Inflammatory macrophage treated with lipopolysaccharide for 1 hour (primary cell): ENCODE measurements at regions not wholly inside any gene's neighbourhood (a gene's known extent, or its start where the extent isn't known, plus 50 kb on each side); places are given as distances from the start of the nearest gene placed in this dataset.
A peak's percentile ranks its signal among the peaks of the same experiment; 100 is the strongest.

Experiments used
- DNase-seq, 2 donors: peaks; one replicate each; pipeline ENCODE4 v3.0.0-alpha.2; 2020 to 2022

DNA sequence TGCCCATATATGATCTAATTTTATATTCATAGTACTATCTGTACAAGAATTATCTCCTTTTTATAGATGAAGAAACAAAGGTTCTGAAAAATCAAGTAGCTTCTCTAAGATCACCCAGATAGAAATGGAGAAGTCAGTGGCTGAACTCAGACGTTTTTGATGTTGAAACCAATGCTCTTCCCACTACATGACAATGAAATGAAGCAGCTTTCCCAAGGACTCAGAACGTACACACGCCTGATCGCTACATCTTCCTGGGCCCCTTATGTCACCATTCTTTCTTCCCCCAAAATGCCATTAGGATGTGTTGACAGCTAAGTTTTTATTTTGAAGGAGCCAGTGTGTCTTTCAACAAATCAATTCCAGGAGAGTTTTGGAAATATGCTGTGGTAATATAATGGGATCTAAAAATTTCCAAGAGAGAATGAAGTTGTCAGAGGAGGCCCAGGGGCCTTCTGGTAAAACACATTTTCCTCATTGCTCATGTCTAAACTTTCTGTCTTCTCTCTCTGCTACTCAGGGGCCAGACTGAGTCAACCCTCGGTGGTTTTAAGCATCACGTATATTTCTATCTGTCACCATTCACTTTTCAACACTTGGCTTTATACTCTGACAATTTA, 98.1 kb upstream of the COL21A1 start:
- peak; percentile 4 to 42 for DNase-seq

GRCh38 chr6:56343295-56343694, 95.9 kb upstream of the COL21A1 start:
- no peak for DNase-seq

- no peak for DNase-seq
Measured at GRCh38 chr6:56339524-56339923, 92.1 kb upstream of the COL21A1 start.

GRCh38 chr6:56335726-56336125, 88.3 kb upstream of the COL21A1 start:
- DNase-seq = peak in 1 of 2 donors; percentile 5

DNA sequence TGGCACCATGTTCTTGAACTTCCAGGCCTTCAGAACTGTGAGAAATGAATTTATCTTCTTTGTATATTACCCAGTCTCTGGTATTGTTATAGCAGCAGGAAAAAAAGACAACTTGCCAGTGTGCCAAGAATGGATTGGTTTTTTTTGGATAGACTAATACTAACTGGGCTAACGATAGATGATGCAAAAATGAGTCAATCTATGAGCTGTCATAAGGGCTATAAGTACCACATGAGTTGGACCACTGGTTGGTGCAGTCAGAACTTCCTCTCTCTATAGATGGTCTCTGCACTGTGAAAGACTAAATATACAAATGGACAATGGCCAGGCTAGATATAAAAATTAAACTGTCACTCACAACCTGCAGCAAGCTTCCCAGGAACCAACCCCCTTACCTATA, 87.6 kb upstream of the COL21A1 start:
- DNase-seq = no peak

GRCh38 chr6:56329271-56330050, 82.1 kb upstream of the COL21A1 start:
- no peak for DNase-seq

GRCh38 chr6:56328728-56329090, 81.3 kb upstream of the COL21A1 start:
- no peak for DNase-seq

GRCh38 chr6:56327946-56328727, 80.8 kb upstream of the COL21A1 start:
- DNase-seq = no peak

GRCh38 chr6:56324396-56324795, 77.0 kb upstream of the COL21A1 start:
- no peak for DNase-seq

DNA sequence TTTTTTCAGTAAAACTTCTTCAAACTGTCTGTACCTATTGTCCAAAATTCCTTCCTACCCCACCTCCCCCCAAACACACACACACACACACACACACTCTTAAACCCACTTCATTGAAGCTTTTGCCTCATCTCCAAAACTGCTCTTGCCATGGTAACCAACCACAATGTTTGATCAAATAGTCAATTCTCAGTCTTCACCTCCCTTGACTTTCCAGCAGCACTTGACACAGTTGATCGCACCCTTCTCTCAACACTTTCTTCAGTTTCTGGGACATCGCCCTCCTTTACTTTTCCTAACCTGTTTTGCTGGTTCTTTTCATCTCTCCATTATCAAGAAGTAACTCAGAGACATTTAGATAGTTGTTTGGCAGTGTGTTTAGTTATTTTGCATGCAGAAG, 71.5 kb upstream of the COL21A1 start:
- no peak for DNase-seq

DNA sequence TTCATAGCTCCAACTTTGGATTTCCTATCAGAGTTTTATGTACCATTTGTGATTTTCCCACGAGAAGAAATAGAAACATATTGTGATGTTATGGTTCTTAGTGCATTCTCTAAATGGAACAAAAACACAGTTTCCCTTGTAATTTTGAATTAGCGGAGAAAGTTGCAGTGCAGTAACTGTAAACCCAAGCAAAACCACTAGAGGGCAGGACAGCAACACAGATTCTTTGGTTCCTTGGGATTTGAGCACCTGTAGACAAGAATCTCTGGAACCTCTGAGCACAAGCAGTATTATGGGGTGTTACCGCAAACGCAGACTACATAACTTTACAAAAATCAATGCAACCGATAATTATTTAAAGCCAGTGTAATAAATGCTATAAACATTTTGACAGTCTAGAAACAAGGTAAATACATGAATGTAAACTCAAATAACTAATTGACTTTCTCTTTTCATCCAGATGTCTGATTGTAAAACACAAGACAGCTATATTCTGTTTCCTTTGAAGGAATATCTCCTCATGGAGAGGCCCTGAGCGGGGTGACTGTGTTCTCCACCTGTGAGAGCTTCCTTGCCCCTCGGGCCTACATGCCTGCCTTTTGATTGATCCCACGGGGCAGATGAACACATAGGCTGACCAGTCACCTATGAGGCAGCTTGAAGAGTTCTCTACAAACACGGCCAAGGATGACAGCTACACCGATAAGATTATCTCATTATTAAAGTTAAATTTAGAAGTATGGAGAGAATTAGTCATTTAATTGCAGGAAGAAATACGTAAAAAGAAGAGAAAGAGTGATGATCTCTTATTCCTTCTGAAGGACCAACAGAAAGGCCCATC, 67.5 kb upstream of the COL21A1 start:
- DNase-seq = peak in 1 of 2 donors; percentile 41

DNA sequence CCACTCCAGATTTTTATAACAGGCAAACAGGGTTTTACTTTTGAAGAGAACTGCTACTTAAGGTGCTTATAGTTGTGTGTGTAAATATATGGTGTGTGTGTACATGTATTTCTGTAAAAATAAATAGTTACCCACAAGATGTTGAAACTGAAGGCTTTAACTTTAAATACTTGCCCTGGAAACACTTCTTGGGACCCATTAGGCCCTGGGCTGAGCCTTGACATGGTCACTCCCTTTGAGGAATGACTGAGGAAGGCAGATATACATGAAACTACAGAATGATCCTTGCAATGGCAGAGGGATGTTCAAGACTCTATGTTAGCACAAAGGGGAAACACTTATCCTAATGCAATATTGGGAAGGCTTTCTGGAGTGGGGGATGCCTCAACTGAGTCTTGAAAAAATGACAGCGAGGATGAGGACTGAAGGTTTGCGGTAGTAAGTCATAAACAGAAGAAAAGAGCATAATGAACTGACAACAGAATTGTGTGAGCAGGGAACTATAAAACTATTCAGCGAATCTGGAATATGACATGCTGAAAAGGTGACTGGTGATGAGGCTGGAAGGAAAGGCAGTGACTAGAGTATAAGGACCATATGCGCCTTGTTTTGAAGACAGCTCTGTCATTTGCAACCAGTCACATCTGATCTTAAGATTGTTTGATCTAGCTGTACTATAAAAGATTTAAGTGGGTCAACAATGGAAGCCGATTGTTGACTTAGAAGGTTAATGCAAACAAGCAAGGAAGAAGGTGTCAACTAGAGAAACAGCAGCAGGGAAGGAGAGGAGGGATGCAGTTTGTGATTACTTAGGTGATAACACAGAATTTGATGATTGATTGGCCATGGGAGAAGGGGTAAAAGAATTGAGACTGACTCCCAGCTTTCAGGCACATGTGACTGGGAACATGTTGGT, 64.4 kb upstream of the COL21A1 start:
- no peak for DNase-seq

- no peak for DNase-seq
Measured at GRCh38 chr6:56311061-56311460, 63.7 kb upstream of the COL21A1 start.

DNA sequence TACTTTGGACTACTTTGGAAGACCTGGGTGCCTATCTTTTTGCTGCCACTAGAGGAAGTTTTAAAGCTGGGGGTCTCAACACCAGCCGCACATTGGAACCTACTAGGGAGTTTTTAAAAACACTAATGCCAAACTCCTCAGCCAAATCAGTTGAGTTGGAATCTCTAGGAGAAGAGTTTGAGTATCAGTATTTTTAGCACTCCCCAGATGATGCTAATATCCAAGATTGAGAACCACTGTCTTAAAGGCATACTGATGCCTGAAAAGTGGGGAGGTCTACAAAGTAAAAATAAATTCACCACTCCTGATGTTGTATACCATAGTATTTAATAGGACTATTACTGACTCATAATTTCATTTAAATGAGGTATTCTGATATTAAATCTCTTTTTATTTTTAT, 62.9 kb upstream of the COL21A1 start:
- no peak for DNase-seq

DNA sequence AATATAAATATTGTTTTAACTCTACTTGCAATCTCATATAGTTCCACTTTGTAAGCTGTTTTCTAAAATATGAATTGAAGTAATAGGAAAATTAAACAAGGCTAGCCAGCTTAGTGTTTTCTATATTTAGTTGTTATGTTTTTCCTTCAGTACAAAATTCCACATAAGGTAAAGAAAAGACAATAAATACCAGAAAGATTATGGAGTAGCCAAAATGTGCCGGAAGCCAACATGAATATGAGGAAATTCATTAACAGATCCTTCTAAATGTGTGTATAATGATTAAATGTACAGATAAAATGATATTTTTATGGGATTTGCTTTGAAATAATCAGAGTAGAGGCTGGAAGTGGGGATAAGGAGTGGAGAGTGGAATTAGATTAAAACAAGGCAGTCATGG, 52.5 kb upstream of the COL21A1 start:
- no peak for DNase-seq

DNA sequence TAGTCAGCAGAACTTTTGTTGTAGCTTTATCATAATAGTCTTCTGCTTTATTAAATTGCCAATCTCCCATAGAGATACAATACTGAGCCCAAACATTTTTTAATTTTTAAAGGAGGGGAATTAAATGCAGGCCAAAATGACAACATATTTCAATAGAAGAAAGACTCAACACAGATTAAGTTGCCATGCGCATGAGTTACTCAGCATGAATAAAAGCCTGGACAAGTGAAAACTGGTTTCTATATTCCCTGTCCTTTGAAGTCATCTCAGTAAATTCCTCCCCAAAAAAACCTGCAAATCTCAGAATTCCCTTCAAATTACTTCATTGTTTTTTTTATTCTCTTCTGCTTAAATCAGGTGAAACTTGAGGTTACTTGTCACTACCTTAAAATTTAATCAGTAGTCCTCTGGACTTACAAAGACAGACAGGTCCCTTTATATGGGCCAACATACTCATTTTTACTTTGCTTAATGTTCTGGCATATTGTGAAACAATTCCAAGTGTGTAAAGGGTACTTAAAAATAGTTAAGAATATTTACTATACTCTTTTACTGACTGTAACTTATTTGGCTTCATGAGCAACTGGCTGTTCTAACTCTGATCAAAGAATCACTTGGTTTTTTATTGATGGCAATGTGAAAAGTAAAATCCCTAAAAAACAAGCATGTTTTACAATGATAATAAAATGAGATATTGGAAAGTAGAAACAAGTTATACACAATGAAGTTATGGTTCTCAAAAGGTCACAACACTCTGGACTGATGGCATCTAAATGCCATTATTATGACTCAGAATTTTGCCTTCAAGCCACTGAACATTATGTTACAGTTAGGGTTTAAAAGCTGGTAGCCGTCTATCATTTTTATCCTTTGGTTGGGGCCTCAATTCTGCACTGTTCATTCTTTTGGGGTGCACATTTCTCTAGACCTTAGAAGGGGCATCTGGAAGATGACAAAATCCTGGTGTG, 49.9 kb upstream of the COL21A1 start:
- DNase-seq = no peak
